ENCODE measurements at regions not wholly inside any gene's neighbourhood (a gene's known extent, or its start where the extent isn't known, plus 50 kb on each side); places are given as distances from the start of the nearest gene placed in this dataset.

DNA sequence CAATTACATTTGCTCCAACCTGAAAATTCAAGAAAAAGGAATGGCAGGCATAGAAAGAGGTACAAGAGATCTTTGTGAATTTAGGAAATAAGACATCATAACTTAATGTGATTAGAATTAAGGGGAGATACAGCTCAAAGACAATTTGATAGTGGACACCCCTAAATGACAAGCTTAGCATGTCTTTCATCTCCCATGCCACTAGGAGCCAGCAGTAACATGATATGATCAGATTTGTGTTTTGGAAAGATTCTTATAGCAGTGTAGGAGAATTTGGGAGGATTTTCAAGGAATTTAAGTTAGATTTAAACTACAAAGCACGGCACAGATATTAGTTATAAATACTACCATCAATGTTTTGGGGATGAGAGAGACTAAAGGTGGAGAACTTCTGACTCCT lies 340.8 kb downstream of the RDH14 start:
- TF ChIP-seq KDM5A (IDR thresholded peaks at IDR 0.05), result no peak
- TF ChIP-seq, protein P1, sequence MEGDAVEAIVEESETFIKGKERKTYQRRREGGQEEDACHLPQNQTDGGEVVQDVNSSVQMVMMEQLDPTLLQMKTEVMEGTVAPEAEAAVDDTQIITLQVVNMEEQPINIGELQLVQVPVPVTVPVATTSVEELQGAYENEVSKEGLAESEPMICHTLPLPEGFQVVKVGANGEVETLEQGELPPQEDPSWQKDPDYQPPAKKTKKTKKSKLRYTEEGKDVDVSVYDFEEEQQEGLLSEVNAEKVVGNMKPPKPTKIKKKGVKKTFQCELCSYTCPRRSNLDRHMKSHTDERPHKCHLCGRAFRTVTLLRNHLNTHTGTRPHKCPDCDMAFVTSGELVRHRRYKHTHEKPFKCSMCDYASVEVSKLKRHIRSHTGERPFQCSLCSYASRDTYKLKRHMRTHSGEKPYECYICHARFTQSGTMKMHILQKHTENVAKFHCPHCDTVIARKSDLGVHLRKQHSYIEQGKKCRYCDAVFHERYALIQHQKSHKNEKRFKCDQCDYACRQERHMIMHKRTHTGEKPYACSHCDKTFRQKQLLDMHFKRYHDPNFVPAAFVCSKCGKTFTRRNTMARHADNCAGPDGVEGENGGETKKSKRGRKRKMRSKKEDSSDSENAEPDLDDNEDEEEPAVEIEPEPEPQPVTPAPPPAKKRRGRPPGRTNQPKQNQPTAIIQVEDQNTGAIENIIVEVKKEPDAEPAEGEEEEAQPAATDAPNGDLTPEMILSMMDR (IDR thresholded peaks at IDR 0.05), result no peak
- TF ChIP-seq, protein P2, sequence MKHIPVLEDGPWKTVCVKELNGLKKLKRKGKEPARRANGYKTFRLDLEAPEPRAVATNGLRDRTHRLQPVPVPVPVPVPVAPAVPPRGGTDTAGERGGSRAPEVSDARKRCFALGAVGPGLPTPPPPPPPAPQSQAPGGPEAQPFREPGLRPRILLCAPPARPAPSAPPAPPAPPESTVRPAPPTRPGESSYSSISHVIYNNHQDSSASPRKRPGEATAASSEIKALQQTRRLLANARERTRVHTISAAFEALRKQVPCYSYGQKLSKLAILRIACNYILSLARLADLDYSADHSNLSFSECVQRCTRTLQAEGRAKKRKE (CRISPR knock-in tag; IDR thresholded peaks at IDR 0.05; ENCODE audit: low read depth), result no peak
